ENCODE measurements at regions not wholly inside any gene's neighbourhood (a gene's known extent, or its start where the extent isn't known, plus 50 kb on each side); places are given as distances from the start of the nearest gene placed in this dataset.

DNA sequence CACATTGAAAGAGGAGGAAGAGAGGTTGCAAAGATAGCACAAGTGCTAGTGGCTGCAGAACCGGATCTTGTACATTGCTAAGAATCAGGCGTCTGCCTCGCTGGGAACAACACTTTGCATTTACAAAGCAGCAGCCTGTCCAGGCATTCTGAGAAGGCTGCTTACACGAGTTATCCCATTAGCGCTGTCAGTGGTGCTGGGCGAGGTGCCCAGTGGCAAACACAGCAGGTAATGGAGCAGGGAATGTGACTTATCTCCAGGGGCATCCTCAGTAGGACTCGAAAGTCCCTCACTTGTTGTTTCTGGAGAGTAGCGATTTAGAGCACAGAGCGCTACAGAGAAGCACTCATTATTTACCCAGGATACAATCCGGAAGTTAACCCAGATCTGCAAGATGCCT lies 209.6 kb downstream of the OLFM4 start:
- TF ChIP-seq, protein P1, sequence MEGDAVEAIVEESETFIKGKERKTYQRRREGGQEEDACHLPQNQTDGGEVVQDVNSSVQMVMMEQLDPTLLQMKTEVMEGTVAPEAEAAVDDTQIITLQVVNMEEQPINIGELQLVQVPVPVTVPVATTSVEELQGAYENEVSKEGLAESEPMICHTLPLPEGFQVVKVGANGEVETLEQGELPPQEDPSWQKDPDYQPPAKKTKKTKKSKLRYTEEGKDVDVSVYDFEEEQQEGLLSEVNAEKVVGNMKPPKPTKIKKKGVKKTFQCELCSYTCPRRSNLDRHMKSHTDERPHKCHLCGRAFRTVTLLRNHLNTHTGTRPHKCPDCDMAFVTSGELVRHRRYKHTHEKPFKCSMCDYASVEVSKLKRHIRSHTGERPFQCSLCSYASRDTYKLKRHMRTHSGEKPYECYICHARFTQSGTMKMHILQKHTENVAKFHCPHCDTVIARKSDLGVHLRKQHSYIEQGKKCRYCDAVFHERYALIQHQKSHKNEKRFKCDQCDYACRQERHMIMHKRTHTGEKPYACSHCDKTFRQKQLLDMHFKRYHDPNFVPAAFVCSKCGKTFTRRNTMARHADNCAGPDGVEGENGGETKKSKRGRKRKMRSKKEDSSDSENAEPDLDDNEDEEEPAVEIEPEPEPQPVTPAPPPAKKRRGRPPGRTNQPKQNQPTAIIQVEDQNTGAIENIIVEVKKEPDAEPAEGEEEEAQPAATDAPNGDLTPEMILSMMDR (IDR thresholded peaks at IDR 0.05): no peak
- TF ChIP-seq POLR2A (IDR thresholded peaks at IDR 0.05): no peak
- TF ChIP-seq POLR2AphosphoS5 (IDR thresholded peaks at IDR 0.05): no peak

Measured in upper lobe of left lung (tissue), 4 donors.